ENCODE measurements at regions not wholly inside any gene's neighbourhood (a gene's known extent, or its start where the extent isn't known, plus 50 kb on each side); places are given as distances from the start of the nearest gene placed in this dataset.
"Not testable (repeated sequence)": the region's sequence is repeated elsewhere in the genome, so short reads cannot be mapped to it uniquely, and the experiment has no call there.

- ChIA-PET CTCF (no interaction called here), POLR2A (ENCODE audit: unreplicated experiment) (no interaction called here)
- no peak for DNase-seq
- Histone ChIP-seq H3K9ac (ENCODE audit: low read length) (no peak overlapping the region), H3K9me2 (replicated peaks; ENCODE audit: low read length) (no peaks in the 10 kb centered on the region), H3K27ac (ENCODE audit: low read length) (no peak overlapping the region), H2AFZ (ENCODE audit: low read length) (no peak overlapping the region), H3K4me1 (ENCODE audit: insufficient read depth, low read length) (peaks cover 6% of the 10 kb centered on the region; the same call in 1 of the 2 replicates), H3F3A (ENCODE audit: low read length, unreplicated experiment) (no peaks in the 10 kb centered on the region), H3K27me3 (ENCODE audit: low read length) (no peaks in the 10 kb centered on the region), H4K20me1 (ENCODE audit: low read length) (no peaks in the 10 kb centered on the region), H3K4me3 (ENCODE audit: low read length) (no peak overlapping the region), H3K36me3 (ENCODE audit: low read depth, low read length) (no peaks in the 10 kb centered on the region), H3K4me2 (ENCODE audit: low read length) (no peak overlapping the region), H3K79me2 (ENCODE audit: low read length) (no peaks in the 10 kb centered on the region), H3K9me3 (ENCODE audit: low read length) (no peaks in the 10 kb centered on the region)
- TF ChIP-seq EZH2 (IDR thresholded peaks at IDR 0.05; ENCODE audit: low read length, unreplicated experiment) (no peak), EZH2phosphoT487 (IDR thresholded peaks at IDR 0.05; ENCODE audit: borderline replicate concordance, low read length) (no peak), CTCF (conservative IDR thresholded peaks at IDR 0.05; ENCODE audit: low read depth, low read length) (no peak)
- no peak for ATAC-seq
- intact Hi-C loops (cut with micrococcal nuclease), result no loop called here
- BruUV-seq (replicated peaks), result no TSS peak
These were observed 54.4 kb upstream of the MSH6 start for GRCh38 chr2:47728551-47728950.

- peaks cover 6% of the 10 kb centered on the region; the same call in 1 of the 2 replicates for H3K4me1 ChIP-seq (ENCODE audit: insufficient read depth, low read length)
- no peaks in the 10 kb centered on the region for H3K36me3 ChIP-seq (ENCODE audit: low read depth, low read length)
- no peaks in the 10 kb centered on the region for H4K20me1 ChIP-seq (ENCODE audit: low read length)
- no peaks in the 10 kb centered on the region for H3K79me2 ChIP-seq (ENCODE audit: low read length)
- ATAC-seq, result no peak
- H2AFZ ChIP-seq (ENCODE audit: low read length), result no peak overlapping the region
- no peaks in the 10 kb centered on the region for H3K27me3 ChIP-seq (ENCODE audit: low read length)
- H3K4me2 ChIP-seq (ENCODE audit: low read length), result no peak overlapping the region
- no peak for DNase-seq
- no peaks in the 10 kb centered on the region for H3K9me3 ChIP-seq (ENCODE audit: low read length)
- TF ChIP-seq CTCF (conservative IDR thresholded peaks at IDR 0.05; ENCODE audit: low read depth, low read length) (no peak), EZH2phosphoT487 (IDR thresholded peaks at IDR 0.05; ENCODE audit: borderline replicate concordance, low read length) (no peak), EZH2 (IDR thresholded peaks at IDR 0.05; ENCODE audit: low read length, unreplicated experiment) (no peak)
- CTCF ChIA-PET, result no interaction called here
- H3K9ac ChIP-seq (ENCODE audit: low read length), result no peak overlapping the region
- no peak overlapping the region for H3K4me3 ChIP-seq (ENCODE audit: low read length)
- no peaks in the 10 kb centered on the region for H3F3A ChIP-seq (ENCODE audit: low read length, unreplicated experiment)
- H3K27ac ChIP-seq (ENCODE audit: low read length), result no peak overlapping the region
- POLR2A ChIA-PET (ENCODE audit: unreplicated experiment), result no interaction called here
- intact Hi-C loops (cut with micrococcal nuclease), result no loop called here
- BruUV-seq (replicated peaks), result no TSS peak
- no peaks in the 10 kb centered on the region for H3K9me2 ChIP-seq (replicated peaks; ENCODE audit: low read length)
These were observed 55.0 kb upstream of the MSH6 start for GRCh38 chr2:47727956-47728355.

- BruUV-seq (replicated peaks); H3K27ac ChIP-seq (ENCODE audit: low read length); H3K4me1 ChIP-seq (ENCODE audit: insufficient read depth, low read length); H3K4me3 ChIP-seq (ENCODE audit: low read length); H3K27me3 ChIP-seq (ENCODE audit: low read length); ATAC-seq; H3F3A ChIP-seq (ENCODE audit: low read length, unreplicated experiment); H2AFZ ChIP-seq (ENCODE audit: low read length); H3K9me2 ChIP-seq (replicated peaks; ENCODE audit: low read length); H3K4me2 ChIP-seq (ENCODE audit: low read length); H4K20me1 ChIP-seq (ENCODE audit: low read length); DNase-seq; H3K9ac ChIP-seq (ENCODE audit: low read length); H3K79me2 ChIP-seq (ENCODE audit: low read length); H3K9me3 ChIP-seq (ENCODE audit: low read length); CTCF ChIA-PET; POLR2A ChIA-PET (ENCODE audit: unreplicated experiment); intact Hi-C loops (cut with micrococcal nuclease); H3K36me3 ChIP-seq (ENCODE audit: low read depth, low read length): not testable (repeated sequence)
These were observed 56.0 kb upstream of the MSH6 start for GRCh38 chr2:47726978-47727377.

Data from PC-3 (cell line).